Panc1 (cell line): ENCODE measurements at regions not wholly inside any gene's neighbourhood (a gene's known extent, or its start where the extent isn't known, plus 50 kb on each side); places are given as distances from the start of the nearest gene placed in this dataset.

Experiments
- SIN3A ChIP-seq: IDR thresholded peaks from 2 replicates; pipeline ENCODE4 v1.6.1; 2012; ENCODE audit warnings: low read depth, mild to moderate bottlenecking, low read length, moderate library complexity, borderline replicate concordance; ENCODE audit not compliant: insufficient read depth
- TF ChIP-seq, protein P1 (sequence below): fragments of 450-650 bp; IDR thresholded peaks from 2 replicates; pipeline ENCODE4 v1.5.1; 2017; ENCODE audit warnings: mild to moderate bottlenecking

- TF ChIP-seq, protein P1, sequence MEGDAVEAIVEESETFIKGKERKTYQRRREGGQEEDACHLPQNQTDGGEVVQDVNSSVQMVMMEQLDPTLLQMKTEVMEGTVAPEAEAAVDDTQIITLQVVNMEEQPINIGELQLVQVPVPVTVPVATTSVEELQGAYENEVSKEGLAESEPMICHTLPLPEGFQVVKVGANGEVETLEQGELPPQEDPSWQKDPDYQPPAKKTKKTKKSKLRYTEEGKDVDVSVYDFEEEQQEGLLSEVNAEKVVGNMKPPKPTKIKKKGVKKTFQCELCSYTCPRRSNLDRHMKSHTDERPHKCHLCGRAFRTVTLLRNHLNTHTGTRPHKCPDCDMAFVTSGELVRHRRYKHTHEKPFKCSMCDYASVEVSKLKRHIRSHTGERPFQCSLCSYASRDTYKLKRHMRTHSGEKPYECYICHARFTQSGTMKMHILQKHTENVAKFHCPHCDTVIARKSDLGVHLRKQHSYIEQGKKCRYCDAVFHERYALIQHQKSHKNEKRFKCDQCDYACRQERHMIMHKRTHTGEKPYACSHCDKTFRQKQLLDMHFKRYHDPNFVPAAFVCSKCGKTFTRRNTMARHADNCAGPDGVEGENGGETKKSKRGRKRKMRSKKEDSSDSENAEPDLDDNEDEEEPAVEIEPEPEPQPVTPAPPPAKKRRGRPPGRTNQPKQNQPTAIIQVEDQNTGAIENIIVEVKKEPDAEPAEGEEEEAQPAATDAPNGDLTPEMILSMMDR: no peak
- TF ChIP-seq SIN3A: no peak
Measured at GRCh38 chr7:20954711-20955619, 168.3 kb upstream of the SP8 start.
